HG02571 (cell line): ENCODE measurements at regions not wholly inside any gene's neighbourhood (a gene's known extent, or its start where the extent isn't known, plus 50 kb on each side); places are given as distances from the start of the nearest gene placed in this dataset.
"Not testable (repeated sequence)": the region's sequence is repeated elsewhere in the genome, so short reads cannot be mapped to it uniquely, and the experiment has no call there.

ENCODE experiments used
- ATAC-seq: cut with Tn5 transposase; IDR thresholded peaks from one replicate; pipeline ENCODE4 v1.9.1; 2021; ENCODE audit warnings: mild to moderate bottlenecking, moderate library complexity; ENCODE audit not compliant: unreplicated experiment

DNA sequence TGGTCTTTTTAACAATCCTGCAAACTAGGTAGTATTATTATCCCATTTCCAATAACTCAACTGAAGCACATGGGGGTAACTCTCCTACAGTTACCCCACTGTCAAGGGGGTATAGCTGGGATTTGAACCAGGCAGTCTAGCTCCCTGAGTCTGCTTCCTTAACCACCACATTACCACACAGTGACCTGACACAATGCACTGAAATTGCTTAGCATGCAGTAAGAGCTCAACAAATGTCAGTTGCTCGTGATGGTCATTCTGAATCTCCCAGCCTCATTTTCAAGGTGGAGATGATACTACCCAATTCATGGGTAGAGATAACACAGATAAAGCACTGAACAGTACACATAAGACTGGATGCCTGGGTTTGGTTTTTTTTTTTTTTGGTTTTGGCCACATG lies 193.2 kb upstream of the MYLIP start:
- no peak for ATAC-seq

DNA sequence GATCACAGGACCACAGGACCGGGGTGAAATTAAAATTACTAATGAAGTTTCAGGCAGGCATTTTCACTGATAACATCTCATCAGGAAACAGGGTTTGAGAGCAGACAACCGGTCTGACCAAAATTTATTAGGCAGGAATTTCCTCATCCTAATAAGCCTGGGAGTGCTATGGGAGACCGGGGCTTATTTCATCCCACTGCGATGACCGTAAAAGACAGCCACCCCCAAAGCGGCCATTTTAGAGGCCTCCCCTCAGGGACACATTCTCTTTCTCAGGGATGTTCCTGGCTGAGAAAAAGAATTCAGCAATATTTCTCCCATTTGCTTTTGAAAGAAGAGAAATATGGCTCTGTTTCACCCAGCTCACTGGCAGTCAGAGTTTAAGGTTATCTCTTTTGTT lies 197.2 kb upstream of the MYLIP start:
- not testable (repeated sequence) for ATAC-seq

DNA sequence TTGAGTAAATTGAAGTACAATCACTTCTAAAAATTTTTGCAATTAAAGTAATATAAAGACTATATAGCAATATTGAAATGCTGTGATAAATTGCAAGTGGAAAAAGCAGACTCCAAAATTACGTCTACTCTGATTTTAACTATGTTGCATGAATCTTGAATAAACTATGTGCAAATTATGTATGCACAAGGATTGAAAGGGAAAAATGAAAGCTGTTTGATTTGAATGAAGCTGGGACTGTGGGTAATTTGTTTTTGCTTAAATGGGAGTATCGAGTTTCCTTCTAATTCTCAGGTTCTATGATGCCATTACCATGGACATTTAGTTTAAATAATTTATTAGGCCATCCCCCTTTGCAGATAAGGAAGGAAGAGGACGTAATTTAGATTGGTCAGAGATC lies 198.7 kb upstream of the MYLIP start:
- ATAC-seq: no peak

DNA sequence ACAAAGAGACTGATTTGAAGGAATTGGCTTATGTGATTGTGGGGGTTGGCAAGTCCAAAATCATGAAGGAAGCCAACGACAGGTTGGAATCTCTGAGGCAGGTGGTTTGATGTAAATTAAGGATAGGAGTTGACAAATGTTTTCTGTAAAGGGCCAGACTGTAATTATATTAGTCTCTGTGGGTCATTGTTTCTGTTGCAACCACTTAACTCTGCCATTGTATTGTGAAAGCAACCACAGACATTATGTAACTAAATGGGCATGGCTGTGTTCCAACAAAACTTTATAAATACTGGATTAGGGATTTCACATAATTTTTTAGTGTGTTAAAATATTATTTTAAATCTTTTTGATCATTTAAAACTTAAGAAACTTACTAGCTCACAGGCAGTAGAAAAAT lies 199.2 kb upstream of the MYLIP start:
- no peak for ATAC-seq

DNA sequence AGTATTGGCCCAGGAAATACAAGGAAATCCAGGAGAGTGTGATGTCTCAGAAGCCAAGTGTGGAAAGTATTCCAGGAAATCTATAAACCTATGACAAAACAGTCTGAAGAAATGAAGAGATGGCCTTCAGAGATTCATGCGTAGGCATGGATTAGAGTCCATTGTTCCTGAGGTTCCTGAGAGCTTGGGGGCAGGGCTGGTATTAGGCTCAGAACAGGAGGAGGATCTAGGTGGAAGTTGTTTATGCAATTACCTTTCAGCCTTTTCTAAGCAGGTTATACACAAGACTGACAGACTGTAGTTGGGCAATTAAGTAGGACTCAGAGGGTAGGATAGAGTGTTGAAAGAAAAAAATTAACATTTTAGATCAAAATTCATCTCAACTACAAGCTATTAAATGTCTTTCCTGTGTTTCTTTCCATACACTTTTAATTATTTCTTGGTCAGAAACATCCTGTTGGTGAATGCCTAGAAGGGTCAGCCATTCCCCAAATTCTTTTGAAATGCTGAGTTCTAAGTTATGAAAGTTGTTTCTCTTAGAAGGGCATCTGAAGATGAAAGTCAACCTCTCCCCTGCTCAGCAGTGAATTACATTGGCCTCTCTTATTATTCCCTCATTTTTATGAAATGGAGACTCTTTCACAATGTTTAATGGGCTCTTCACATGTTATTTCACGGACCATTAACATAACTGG lies 201.2 kb upstream of the MYLIP start:
- ATAC-seq: no peak

DNA sequence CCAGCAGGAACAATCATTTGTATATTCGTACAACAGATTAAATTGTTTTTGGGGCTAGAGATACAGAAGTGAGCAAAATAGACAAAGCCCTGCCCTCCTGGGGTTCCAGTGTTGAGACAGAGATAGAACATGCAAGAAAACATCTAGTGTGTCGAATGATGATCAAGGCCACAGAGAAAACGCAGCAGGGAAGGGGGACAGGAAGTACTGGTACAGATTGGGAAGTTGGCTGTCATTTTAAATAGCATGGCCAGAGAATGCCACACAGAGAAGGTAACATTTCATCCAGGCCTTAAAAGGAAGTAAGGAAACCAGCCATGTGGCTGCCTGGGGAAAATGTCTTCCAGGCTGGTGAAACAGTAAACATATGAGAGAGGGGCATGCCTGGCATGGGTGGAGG lies 202.6 kb upstream of the MYLIP start:
- ATAC-seq: no peak

DNA sequence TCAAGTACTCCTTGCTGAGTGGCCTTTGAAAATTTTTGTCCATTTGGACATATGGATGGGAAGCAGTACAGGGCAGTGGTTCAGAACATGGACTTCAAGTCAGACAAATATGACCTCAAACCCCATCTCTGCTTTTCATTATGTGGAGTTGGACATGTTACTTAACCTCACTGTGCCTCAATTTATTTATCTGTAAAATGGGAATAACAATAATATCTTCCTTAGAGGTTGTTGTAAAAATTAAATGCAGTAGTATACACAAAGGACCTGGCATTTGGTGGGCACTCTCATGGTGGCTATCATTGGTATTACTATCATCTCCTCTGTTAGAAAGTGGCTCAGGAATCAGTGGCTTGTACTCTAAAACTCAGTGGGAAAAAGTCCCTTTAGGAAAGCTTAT lies 204.0 kb upstream of the MYLIP start:
- no peak for ATAC-seq

DNA sequence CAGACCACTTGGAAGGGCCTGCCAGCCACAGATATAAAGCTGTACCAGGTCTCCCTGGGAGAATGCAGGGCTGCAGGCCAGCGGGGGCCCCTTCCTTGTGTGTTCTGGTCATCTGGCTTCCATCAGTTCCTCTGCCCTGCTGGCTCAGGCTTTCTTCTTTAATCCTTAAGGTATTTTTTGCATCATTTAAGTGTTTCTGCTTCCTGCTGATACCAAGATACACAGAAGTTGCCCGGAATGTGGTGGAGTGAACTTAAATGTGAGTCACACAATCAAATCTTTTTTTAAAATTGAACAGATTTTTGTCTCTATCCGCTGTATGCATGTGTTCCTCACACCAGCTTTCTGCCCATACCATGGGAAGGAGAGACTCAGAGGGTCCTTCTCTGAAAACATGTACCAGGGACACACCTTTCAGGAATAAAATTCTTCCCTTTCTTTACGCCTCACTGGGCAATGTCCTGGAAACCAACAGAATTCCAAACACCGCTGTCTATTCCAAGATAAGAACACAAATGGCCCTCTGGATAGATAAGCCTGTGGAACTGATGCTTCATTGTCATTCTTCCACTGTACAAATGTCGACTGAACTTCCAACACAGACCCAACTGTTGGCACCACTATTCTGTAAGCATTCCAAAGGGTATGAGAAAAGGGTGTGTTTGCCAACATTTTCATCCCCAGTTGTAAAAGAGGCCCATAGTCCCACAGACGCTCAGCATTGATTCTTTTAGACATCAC lies 206.2 kb upstream of the MYLIP start:
- ATAC-seq: no peak

DNA sequence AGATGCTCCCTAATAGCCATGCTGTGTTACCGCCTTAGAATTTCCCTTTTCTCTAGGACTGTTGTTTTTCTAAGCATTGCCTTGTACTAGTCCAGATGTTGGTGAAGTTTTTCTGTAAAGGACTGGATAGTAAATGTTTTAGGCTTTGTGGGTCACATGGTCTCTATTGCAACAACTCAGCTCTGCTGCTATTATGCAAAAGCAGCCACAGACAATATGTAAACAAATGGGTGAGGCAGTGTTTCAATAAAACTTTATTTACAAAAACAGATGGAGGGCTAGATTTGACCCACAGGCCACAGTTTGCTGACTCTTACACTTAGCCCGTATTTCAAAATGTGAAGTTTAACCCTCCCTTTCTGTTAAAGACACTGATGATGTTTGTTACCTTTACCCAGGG lies 207.6 kb upstream of the MYLIP start:
- ATAC-seq: no peak

DNA sequence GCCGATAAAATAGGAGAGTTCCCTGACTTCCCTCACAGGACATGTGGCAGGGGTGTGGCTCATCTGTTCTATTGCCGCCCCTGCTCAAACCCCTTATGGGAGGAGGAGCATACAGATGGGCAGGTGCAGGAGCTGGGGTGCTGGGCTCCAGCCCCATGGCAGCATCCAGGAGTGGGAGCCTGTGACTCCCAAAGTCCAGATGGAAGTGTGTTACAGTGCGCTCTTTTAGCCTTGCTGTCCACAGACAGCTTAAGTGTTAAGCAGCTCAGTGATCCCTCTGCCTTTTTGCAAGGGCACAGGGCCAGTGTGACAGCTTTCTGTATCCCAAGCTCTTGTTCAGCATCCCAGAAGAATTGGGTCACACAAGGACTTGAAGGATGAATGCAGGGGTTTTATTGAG lies 212.3 kb upstream of the MYLIP start:
- no peak for ATAC-seq

DNA sequence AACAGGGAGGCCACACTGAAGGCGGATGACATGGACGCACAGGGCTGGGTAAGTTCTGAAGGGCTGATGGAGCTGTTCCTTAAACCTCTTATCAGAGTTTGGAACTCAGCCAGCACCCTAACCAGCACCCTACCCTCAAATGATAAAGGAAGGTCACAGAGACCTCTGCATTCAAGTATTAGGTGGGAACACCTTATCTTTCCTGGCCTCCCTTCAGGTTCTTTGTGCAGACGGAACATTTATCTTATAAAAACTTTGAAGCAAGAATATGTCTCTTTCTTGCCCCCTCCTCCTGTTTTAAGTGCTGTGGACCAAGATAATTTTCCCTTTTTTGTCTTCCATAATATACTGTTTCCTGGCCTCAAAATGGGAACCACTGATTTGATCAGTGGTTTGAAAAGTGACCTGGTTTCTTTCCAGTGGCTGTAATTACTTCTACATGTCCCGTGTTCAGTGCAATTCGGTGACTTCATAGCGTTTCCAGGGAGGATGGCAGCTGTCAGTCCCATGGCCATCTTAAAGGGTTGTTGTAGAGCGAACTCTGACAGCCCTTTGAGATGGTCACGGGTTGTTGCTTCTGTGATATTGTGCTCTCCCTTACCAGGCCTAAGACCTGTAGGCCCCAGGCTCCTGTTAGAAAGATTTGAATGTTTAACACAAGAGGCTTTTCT lies 213.2 kb upstream of the MYLIP start:
- no peak for ATAC-seq

DNA sequence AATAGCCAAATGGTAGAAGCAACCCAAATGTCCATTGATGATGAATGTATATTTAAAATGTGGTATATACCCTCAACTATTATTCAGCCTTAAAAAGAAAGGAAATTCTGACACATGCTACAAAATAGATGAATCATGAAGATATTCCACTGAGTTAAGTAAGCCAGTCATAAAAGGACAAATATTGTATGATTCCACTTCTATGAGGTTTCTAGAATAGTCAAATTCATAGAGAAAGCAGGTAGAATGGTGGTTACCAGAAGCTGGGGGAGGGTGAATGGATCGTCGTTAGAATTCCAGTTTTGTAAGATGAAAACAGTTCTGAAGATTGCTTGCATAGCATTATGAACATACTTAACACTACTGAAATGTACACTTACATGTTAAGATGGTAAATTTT lies 214.3 kb upstream of the MYLIP start:
- ATAC-seq: no peak

DNA sequence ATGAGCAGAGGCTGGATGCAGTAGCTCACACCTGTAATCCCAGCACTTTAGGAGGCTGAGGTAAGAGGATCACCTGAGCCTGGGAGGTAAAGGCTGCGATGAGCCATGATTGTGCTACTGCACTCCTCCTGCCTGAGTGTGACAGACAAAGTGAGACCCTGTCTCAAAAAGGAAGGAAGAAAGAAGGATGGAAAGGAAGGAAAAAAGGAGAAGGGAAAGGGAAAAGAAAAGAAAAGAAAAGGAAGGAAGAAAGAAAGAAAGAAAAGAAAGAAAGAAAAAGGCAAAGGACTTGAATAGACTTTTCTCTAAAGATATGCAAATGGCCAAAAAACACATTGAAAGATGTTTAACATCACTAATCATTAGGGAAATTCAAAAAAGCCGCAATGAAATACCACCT lies 215.3 kb upstream of the MYLIP start:
- no peak for ATAC-seq

DNA sequence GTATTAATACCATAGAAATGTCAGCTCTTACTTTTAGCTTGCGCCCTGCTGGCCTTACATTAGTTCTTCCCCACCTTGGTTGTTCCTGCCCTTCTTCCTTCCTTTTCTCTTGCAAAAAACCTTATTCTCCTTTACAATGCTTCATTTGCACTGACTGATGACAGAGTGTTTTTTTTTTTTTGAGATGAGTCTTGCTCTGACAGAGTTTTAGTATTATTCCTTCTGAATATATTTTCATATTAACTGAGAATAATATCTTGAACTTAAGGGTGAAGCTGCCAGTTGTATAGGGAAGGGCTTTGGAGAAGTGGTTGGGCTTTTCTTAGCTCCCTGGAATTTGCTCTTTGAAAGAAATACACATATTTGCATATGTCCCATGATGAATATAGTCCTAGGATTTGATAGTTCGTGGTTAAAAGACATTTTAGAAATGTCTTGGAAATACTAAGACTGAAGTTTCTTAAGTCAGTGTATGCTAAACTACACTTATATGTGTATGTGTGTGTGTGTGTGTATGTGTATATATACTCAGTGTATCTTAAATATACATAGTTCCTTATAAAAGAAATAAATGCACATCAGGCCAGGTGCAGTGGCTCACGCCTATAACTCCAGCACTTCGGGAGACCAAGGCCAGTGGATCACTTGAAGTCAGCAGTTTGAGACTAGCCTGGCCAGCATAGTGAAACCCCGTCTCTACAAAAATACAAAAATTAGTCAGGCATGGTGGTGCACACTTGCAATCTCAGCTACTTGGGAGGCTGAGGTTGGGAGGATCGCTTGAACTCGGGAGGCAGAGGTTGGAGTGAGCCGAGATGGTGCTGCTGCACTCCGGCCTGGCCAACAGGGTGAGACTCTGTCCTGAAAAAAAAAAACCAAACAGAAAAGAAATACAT lies 216.1 kb upstream of the MYLIP start:
- no peak for ATAC-seq

DNA sequence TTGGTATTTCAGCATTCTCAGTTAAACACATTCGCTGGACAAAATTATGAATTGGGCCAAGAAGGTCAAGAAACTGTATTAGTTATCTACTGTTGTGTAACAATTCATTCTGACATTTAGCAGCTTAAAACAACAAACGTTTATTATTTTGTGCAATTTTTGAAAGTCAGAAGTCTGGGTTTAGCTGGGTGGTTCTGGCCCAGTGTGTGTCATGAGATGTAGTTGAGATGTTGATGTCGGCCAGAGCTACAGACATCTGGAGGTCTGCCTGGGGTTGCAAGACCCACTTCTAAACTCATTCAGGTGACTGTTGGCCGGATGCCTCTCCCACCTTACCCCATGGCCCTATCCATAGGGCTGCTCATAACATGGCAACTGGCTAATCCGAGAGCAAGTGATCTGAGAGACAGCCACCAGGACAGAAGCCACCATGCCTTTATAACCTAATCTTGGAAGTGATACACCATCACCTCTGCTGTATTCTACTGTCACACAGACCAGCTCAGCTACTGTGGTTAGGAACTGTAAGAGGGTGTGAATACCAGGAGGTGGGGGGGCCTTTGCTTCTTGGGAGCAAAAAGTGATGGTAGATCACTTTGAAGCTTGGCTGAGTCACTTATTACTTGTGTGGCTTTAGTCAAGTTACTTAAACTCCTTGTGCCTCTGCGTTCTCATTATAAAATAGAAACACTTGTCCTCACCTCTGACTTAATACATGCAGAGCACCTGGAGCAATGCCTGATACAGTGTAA lies 217.0 kb upstream of the MYLIP start:
- ATAC-seq: no peak

DNA sequence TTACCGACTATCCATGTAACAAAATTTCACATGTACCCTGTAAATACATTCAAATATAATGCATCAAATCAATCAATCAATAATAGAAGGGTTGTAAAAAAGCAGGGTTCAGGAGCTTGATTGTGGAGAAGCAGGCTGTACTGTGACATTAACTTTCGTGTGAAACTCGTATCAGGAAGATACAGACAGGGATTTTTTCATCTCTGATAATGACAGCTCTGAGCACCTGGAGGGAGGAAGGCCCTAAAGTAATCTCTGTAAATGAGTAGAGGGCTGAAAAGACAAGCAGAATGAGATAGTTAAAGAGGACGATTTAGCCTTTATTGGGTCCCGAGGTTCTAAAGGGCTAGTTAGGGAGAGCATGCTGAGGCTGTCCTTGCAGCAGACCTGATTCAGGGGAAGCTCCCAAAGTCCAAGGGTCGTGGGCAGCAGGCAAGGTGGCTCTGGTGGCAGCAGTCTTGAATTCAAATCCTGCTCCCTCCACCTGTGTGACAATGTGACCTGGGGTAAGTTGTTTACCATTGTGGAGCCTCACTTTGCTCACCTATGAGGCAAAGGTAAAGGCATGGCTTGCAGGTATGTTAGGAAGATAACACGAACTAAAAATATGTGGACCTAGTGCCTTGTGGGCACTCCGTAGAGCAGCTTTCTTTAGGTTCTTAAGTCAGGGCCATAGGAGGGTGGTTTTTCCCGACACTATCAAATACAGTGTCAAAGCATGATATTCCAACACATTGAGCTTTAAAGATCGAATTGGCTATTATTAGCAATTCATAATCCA lies 219.4 kb upstream of the MYLIP start:
- ATAC-seq: no peak

DNA sequence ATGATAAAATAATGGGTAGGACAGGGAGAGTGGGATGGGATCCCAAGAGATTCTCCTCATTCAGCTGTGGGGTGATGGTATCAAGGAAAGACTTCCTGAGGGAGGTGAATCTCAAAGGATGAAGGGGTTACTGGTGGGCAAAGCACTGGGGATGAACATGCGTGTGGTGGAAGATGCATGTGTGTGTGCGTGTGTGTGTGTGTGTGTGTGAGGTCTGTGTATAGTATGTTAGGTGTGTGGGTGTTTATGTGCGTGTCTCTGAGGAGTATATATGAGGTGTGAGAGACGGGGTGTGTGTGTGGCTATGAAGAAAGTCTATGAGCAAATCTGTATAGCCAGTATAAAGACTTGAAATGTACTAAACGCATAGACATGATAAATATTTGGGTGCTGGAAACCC lies 220.0 kb upstream of the MYLIP start:
- no peak for ATAC-seq

DNA sequence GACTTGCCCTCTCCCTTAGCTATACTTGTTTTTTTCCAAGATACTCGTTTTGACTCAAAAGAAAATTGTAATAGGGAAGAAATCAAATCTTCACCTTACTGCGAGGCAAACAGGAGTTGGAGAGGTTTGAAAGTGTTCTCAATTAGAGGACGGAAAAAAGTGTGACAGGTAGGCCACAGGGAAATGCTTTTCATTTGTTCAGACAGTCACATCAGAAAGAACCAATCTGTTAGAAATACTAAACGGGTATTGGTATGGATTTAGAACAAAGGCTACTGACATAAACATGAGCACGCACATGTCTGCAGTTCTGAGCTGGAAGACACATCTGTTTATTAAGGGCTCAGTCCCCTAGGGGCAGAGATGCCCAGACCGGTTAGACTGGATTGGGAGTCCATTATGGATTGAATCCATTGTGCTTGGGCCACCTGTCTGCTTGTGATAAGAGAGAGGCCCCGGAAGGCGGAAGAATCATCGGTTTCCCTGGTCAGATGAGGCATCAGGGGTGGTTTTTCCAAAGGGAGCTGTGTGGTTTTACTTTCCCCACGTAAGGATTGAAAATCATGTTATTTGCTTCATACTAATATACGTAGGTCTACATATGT lies 220.9 kb upstream of the MYLIP start:
- no peak for ATAC-seq

DNA sequence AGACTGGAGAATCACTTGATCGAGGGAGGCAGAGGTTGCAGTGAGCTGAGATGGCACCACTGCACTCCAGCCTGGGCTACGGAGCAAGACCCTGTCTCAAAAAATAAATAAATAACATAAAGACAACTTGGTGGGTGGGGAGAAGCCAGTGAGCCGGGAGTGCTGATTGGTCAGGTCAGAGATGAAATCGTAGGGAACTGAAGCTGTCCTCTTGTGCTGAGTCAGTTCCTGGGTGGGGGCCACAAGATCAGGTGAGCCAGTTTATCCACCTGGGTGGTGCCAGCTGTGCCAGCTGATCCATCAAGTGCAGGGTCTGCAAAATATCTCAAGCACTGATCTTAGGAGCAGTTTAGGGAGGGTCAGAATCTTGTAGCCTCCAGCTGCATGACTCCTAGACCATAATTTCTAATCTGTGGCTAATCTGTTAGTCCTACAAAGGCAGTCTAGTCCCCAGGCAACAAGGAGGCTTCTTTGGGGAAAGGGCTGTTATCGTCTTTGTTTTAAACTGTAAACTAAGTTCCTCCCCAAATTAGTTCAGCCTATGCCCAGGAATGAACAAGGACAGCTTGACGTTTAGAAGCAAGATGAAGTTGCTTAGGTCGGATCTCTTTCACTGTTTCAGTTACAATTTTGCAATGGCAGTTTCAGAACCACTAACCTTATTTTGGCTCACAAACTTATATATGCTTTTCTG lies 221.5 kb upstream of the MYLIP start:
- ATAC-seq: not testable (repeated sequence)
